Body of pancreas (tissue), 4 donors: ENCODE measurements at regions not wholly inside any gene's neighbourhood (a gene's known extent, or its start where the extent isn't known, plus 50 kb on each side); places are given as distances from the start of the nearest gene placed in this dataset.

Experiments
- POLR2A ChIP-seq, 3 donors: fragments of 450-650 bp; IDR thresholded peaks; one replicate each; pipeline ENCODE4 v1.6.1; 2016; ENCODE audit warnings: antibody characterized with exemption in 3 of 3, mild to moderate bottlenecking in 2 of 3
- TF ChIP-seq, protein P1 (sequence below), 7 experiments: fragments of 450-650 bp in 4 of 7; fragments of 200-600 bp in 3 of 7; sonication (generic) in 3 of 7; IDR thresholded peaks; one replicate each; pipeline ENCODE4 v1.5.1; 2016 to 2019; ENCODE audit warnings: antibody characterized with exemption in 7 of 7

DNA sequence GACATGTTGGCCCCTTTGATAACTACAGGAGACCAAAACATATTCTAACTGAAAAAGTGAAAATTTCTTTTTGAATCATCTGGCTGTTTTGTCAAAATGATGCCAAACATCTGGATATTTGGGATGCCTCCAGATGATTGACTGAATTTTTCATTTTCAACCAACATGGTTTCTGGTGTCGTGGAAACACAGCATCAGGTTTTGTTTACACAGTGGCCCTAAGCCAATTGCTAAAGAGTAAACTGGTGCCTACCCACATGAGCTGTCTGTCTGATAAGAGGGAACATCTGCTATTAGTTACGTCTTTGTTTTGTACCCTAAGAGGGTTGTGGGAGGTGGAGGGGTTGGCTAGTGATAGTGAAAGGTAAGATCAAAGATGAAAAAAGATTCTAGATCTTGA is 204.8 kb downstream of the KCNK2 start:
- TF ChIP-seq, protein P1, sequence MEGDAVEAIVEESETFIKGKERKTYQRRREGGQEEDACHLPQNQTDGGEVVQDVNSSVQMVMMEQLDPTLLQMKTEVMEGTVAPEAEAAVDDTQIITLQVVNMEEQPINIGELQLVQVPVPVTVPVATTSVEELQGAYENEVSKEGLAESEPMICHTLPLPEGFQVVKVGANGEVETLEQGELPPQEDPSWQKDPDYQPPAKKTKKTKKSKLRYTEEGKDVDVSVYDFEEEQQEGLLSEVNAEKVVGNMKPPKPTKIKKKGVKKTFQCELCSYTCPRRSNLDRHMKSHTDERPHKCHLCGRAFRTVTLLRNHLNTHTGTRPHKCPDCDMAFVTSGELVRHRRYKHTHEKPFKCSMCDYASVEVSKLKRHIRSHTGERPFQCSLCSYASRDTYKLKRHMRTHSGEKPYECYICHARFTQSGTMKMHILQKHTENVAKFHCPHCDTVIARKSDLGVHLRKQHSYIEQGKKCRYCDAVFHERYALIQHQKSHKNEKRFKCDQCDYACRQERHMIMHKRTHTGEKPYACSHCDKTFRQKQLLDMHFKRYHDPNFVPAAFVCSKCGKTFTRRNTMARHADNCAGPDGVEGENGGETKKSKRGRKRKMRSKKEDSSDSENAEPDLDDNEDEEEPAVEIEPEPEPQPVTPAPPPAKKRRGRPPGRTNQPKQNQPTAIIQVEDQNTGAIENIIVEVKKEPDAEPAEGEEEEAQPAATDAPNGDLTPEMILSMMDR (IDR thresholded peaks at IDR 0.05) = no peak
- TF ChIP-seq POLR2A (IDR thresholded peaks at IDR 0.05) = no peak
